GM18511 (cell line): ENCODE measurements at regions not wholly inside any gene's neighbourhood (a gene's known extent, or its start where the extent isn't known, plus 50 kb on each side); places are given as distances from the start of the nearest gene placed in this dataset.
"Not testable (repeated sequence)": the region's sequence is repeated elsewhere in the genome, so short reads cannot be mapped to it uniquely, and the experiment has no call there.

Source experiments
- ATAC-seq: cut with Tn5 transposase; IDR thresholded peaks from one replicate; pipeline ENCODE4 v1.9.1; 2021; ENCODE audit warnings: mild to moderate bottlenecking, moderate library complexity; ENCODE audit not compliant: unreplicated experiment

- no peak for ATAC-seq
Observed at GRCh38 chr4:85102606-85103005, 136.1 kb upstream of the WDFY3 start.

- ATAC-seq, result no peak
Observed at GRCh38 chr4:85106166-85106565, 139.7 kb upstream of the WDFY3 start.

GRCh38 chr4:85106805-85107336 lies 140.4 kb upstream of the WDFY3 start:
- no peak for ATAC-seq

- ATAC-seq, result no peak
Observed at GRCh38 chr4:85107553-85107952, 141.1 kb upstream of the WDFY3 start.

GRCh38 chr4:85113706-85114105 lies 147.2 kb upstream of the WDFY3 start:
- ATAC-seq, result no peak

- no peak for ATAC-seq
Observed at GRCh38 chr4:85114526-85114925, 148.0 kb upstream of the WDFY3 start.

- ATAC-seq, result no peak
Observed at GRCh38 chr4:85116008-85116407, 149.5 kb upstream of the WDFY3 start.

- no peak for ATAC-seq
Observed at GRCh38 chr4:85125688-85126087, 159.2 kb upstream of the WDFY3 start.

GRCh38 chr4:85126991-85127591 lies 160.6 kb upstream of the WDFY3 start:
- no peak for ATAC-seq

GRCh38 chr4:85127653-85128052 lies 161.2 kb upstream of the WDFY3 start:
- peak; percentile 98 for ATAC-seq

- no peak for ATAC-seq
Observed at GRCh38 chr4:85128246-85129204, 162.0 kb upstream of the WDFY3 start.

GRCh38 chr4:85129354-85130125 lies 163.1 kb upstream of the WDFY3 start:
- not testable (repeated sequence) for ATAC-seq

- no peak for ATAC-seq
Observed at GRCh38 chr4:85132117-85132516, 165.6 kb upstream of the WDFY3 start.

- ATAC-seq, result no peak
Observed at GRCh38 chr4:85132570-85132969, 166.1 kb upstream of the WDFY3 start.

GRCh38 chr4:85139749-85140148 lies 173.3 kb upstream of the WDFY3 start:
- not testable (repeated sequence) for ATAC-seq

GRCh38 chr4:85142451-85142850 lies 176.0 kb upstream of the WDFY3 start:
- ATAC-seq, result peak; percentile 65

GRCh38 chr4:85147481-85148076 lies 181.1 kb upstream of the WDFY3 start:
- peak; percentile 94 for ATAC-seq

- ATAC-seq, result no peak
Observed at GRCh38 chr4:85149676-85150075, 183.2 kb upstream of the WDFY3 start.

- no peak for ATAC-seq
Observed at GRCh38 chr4:85151371-85151770, 184.9 kb upstream of the WDFY3 start.

GRCh38 chr4:85151786-85152185 lies 185.3 kb upstream of the WDFY3 start:
- no peak for ATAC-seq

- no peak for ATAC-seq
Observed at GRCh38 chr4:85152480-85152879, 186.0 kb upstream of the WDFY3 start.
